Prostate gland (tissue), 2 donors: ENCODE measurements at regions not wholly inside any gene's neighbourhood (a gene's known extent, or its start where the extent isn't known, plus 50 kb on each side); places are given as distances from the start of the nearest gene placed in this dataset.

Experiments used
- POLR2AphosphoS5 ChIP-seq: sonication (generic); formaldehyde crosslinking; IDR thresholded peaks from one replicate; pipeline ENCODE4 v1.6.1; 2017; ENCODE audit warnings: antibody characterized with exemption
- TF ChIP-seq, protein P1 (sequence below), 4 experiments: fragments of 200-600 bp in 2 of 4; fragments of 450-650 bp in 2 of 4; sonication (generic) in 2 of 4; IDR thresholded peaks; 1 replicate in 3 of 4; 2 replicates in 1 of 4; pipeline ENCODE4 v1.5.1; 2016 to 2019; ENCODE audit warnings: antibody characterized with exemption in 4 of 4, mild to moderate bottlenecking in 2 of 4, moderate library complexity in 2 of 4

DNA sequence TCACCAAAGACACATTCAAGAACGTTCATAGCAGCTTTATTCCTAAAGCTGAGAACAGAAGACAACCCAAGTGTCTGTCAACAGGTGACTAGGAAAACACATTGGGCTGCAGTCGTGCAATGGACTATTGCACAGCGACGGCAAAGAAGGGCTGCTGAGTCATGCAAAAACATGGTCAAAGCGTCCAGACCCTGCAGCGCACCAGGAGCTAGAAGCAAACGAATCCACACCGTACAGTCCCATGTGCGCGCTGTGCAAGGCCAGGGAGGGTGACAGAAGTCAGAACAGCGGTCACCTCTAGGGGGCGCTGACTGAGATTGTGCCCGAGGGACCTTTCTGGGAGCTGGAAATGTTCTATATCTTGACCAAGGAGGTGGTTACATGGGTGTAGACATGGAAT, 266.4 kb downstream of the MAF start:
- no peak for TF ChIP-seq POLR2AphosphoS5
- TF ChIP-seq, protein P1, sequence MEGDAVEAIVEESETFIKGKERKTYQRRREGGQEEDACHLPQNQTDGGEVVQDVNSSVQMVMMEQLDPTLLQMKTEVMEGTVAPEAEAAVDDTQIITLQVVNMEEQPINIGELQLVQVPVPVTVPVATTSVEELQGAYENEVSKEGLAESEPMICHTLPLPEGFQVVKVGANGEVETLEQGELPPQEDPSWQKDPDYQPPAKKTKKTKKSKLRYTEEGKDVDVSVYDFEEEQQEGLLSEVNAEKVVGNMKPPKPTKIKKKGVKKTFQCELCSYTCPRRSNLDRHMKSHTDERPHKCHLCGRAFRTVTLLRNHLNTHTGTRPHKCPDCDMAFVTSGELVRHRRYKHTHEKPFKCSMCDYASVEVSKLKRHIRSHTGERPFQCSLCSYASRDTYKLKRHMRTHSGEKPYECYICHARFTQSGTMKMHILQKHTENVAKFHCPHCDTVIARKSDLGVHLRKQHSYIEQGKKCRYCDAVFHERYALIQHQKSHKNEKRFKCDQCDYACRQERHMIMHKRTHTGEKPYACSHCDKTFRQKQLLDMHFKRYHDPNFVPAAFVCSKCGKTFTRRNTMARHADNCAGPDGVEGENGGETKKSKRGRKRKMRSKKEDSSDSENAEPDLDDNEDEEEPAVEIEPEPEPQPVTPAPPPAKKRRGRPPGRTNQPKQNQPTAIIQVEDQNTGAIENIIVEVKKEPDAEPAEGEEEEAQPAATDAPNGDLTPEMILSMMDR (IDR thresholded peaks at IDR 0.05), result no peak
